HG03378 (cell line): ENCODE measurements at regions not wholly inside any gene's neighbourhood (a gene's known extent, or its start where the extent isn't known, plus 50 kb on each side); places are given as distances from the start of the nearest gene placed in this dataset.

Experiments
- ATAC-seq: cut with Tn5 transposase; IDR thresholded peaks from one replicate; pipeline ENCODE4 v1.9.1; 2021; ENCODE audit warnings: mild to moderate bottlenecking, moderate library complexity; ENCODE audit not compliant: unreplicated experiment

GRCh38 chrX:139126493-139126892, 404.0 kb upstream of the F9 start:
- peak; percentile 89 for ATAC-seq

- ATAC-seq: no peak
These were observed 404.6 kb upstream of the F9 start for GRCh38 chrX:139125916-139126315.

- no peak for ATAC-seq
These were observed 408.8 kb upstream of the F9 start for GRCh38 chrX:139121616-139122286.

GRCh38 chrX:139120760-139121159, 409.2 kb upstream of the FGF13 start:
- no peak for ATAC-seq

GRCh38 chrX:139113708-139114107, 402.2 kb upstream of the FGF13 start:
- ATAC-seq: no peak

GRCh38 chrX:139112432-139112831, 400.9 kb upstream of the FGF13 start:
- no peak for ATAC-seq

- no peak for ATAC-seq
These were observed 394.6 kb upstream of the FGF13 start for GRCh38 chrX:139106069-139106468.

DNA sequence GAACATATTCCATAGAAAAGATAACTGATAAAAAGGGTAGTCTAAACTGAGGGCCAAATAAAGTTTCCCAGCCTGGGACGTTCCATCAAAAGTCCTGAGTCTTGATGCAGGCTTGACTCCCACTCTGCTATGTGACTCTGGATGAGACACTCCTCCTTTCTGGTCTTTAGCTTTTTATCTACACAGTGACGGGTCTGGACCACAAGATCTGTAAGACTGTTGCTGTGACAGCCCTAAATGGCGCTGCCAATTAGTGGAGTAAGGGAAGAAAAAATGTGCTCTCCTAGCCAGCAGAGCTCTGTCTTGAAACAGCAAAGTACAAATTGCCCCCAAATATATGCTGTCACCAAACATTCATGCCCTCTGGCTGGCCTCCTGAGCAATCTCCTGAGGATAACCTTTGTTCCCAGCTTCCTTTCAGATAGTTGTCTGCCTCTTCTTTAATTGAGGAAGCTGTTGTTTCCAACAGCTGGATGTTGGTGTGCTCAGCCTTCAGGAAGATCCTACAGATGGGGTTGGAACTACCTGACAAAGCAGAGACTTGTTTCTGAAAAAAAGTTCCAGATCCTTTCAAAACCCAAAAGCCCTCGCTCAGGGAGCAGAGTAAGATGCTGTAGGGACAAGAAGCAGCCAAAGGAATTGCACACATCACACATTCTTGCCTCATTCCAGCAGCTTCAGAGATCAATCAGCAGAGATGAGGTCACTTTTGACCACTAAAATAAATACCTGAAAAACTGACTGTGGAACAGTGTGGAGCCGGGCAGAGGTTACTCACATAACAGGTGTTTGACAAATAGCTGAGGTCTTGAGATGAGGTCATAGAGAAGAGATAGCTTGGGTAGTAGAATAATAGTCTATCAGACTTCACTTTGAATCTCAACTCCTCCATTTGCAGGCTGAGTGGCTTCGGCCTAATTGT, 383.4 kb upstream of the FGF13 start:
- no peak for ATAC-seq

DNA sequence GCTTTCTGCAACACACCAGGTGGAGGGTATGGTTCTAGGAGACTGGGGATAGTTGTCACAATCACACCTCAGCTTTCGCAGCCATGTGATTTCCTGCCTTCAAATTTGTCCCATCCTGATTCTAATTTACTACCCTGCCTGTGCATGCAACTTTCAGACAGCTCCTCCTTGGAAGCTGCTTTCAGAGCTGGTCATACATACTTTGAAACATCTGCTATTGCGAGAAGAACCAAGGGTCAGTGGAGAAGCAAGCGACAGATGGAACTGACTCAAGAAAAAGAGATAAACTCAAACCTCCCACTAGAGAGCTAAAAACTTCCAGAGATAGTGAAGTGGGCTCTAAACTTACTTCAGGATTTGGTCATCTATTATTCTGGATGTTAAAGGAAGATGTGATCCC, 381.7 kb upstream of the FGF13 start:
- ATAC-seq: no peak

DNA sequence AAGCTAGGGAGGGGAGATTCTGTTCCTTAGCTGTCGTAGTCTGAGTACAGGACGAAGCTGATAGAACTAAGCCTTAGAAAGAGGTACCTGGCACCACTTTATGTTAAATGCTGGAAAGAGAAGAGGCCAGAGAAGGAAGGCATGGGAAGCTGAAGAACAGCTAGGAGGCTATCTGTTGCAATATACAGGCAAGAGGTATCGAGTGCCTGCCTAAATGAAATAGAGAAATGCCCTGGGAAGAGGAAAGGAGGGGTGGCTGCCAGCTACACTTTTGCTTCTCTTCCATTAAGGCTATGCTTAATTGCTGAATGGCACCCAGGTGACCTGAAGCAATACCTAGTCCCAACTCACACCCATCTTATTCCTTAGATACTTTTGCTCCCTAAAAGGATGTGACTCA, 380.4 kb upstream of the FGF13 start:
- no peak for ATAC-seq

DNA sequence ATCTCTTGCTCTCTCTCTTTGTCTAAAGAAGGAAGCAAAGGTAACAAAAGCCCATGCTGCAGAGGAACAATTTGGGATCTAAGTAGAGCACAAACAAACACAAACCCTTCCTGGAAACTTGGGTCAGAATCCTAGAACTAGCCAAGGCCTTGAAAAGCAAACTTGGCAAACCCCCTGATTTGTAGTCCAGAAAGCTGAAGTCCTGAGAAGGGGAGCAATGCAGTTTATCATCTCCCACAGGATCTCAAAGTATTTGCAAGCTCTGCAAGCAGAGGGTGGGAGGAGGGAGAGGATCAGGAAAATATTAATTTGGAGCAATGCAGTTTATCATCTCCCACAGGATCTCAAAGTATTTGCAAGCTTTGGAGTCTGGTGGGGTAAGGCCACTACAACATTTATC, 379.5 kb upstream of the FGF13 start:
- no peak for ATAC-seq

GRCh38 chrX:139086246-139086645, 374.7 kb upstream of the FGF13 start:
- no peak for ATAC-seq

- ATAC-seq: no peak
These were observed 373.9 kb upstream of the FGF13 start for GRCh38 chrX:139085404-139085803.

- no peak for ATAC-seq
These were observed 371.7 kb upstream of the FGF13 start for GRCh38 chrX:139083191-139083590.

GRCh38 chrX:139081965-139082364, 370.4 kb upstream of the FGF13 start:
- no peak for ATAC-seq

- ATAC-seq: no peak
These were observed 368.3 kb upstream of the FGF13 start for GRCh38 chrX:139079789-139080188.

DNA sequence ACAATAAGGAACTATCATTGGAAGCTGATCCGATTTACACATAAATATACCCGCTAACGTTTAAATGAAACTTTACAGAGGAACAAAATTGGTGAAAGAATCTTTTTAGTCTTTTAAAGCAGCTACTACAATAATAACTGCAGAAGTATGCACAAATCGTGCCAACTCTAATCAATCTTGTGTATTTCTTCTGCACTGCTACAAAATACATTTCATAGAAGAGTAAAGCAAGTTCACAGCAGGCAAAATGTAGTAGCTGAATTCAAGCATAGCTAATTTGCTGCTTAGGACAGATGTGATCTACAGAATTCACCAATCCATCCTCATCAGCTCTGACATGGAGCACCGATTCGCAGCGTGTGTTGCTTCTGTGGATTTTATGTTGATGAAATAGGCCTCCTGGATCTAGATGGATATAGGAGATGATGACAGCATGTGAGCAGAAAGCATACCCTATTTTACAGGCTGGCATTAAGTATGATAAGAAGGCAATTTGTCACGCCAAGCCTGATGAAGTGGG, 367.3 kb upstream of the FGF13 start:
- ATAC-seq: no peak

DNA sequence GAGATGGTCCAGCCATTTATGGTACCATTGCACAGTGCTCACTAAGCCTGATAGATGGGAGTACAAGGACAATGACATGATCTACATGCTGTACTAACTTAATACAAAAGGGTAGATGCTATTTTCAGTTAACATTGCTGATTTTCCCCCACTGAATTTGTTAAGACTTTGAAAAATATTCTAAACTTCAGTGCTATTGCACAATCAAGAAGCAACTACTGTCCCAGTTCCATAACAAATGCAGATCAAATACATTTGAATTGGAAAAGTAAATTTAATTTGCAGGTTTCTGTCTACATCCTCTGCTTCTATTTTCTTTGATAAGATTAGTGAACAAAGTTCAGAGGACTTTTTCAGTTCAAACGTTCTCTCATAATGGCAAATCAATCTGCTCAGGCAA, 366.8 kb upstream of the FGF13 start:
- ATAC-seq: no peak

GRCh38 chrX:139077281-139078250, 366.0 kb upstream of the FGF13 start:
- no peak for ATAC-seq

- ATAC-seq: no peak
These were observed 351.8 kb upstream of the FGF13 start for GRCh38 chrX:139063364-139063763.
